ENCODE measurements at regions not wholly inside any gene's neighbourhood (a gene's known extent, or its start where the extent isn't known, plus 50 kb on each side); places are given as distances from the start of the nearest gene placed in this dataset.

DNA sequence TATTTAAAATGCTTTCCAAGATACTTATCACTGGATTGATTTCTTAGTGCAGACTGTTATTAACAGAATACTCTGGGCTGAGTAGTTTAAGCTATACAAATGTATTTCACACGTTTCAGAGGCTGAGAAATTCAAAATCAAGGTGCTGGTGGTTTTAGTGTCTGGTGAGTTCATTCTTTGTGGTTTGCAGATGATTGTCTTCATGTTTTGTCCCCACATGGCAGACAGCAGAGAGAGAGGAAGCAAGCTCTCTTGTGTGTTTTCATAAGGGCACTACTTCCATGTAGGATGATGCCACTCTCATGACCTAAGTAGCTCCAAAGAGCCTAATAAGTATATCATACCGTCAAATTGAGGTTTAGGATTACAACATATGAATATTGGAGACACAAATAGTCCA is 1348.9 kb upstream of the FLRT2 start:
- no peak for DNase-seq

DNA sequence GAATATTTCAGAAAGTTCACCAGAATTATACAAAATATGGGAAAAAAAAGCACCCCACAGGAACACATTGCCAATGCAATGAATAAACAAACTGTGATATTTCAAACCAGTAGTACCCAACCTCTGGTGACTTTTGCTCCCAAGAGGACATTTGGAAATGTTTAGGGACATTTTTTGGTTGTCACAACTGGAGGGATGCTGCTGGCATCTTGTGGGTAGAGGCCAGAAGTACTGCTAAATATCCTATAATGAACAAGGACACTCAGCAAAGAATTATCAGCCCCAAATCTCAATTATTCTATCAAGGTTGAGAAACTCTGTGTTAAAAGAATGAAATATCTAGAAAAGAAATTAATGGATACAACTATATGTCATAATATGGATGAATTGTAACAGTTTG is 1334.4 kb upstream of the FLRT2 start:
- DNase-seq, result no peak

DNA sequence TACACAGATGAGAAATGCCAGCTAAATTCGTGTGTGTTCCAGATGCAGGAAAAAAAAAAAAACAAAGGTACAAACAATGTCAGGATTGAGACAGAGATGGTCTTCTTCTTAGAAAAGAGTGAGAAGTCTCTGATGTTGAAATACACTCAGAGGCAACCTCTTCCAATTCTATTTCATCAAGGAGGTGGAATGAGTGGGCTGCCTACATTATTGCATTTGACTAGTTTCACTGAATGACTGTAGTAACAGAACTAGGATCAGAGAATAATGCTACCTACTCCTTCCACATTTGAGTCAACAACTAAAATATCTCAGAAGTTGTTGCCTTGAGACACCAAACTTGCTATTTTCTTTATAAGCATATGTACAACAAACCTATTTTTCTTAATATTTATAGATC is 1332.2 kb upstream of the FLRT2 start:
- DNase-seq, result no peak

DNA sequence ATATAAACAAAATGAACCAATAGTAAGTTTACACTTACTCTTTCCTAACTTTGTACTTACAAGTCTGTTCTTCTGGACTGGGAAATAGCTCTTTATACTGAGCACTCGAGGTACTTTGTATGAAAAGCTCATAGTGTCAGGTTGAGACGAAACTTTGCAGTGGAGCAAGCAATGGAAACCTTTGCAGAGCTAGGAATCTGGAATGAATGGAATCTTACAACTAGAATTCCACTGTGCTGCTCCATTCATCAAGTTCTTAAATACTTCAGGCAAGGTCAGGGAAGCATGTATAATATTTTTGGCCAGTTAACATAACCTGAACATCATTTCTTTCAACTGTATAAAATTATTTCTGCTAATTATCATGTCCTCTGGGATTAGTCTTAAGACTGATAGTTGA is 1327.5 kb upstream of the FLRT2 start:
- no peak for DNase-seq

DNA sequence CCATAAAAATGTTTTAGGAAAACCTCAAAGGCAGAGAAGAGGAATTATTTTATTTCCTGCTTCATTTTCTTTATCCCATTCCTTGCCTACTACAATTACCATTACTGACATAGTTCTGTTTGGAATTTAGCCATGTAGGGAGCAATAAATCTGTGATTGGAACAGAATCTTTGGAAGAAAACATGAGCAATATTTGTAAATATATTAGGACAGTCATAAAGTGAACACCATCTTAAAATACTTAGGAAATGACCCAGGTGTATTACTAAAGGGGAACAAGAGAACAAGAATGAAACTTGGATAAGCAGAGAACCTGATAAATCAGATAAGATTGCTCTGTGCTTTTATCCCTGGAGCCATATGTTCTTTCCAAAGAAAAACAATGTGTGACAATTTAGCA is 1326.0 kb upstream of the FLRT2 start:
- no peak for DNase-seq

DNA sequence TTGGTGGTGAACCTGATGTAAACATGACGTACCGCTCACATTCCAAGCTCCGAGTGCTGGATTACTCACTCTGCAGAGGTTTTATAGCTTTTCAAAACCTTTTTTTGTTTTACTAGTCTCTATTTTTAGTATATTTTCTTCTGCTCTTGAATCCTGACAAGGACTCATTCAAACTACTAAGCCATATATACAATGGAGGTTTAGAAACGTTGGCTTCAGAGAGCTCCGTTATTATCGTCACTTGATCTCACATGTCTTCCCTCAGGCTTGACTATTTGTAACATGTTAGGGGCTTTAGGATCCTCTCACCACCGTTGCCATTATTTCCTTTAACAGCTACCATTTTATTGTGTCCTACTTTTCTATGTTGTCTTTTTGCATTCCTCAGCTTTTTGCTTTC is 1321.5 kb upstream of the FLRT2 start:
- DNase-seq, result no peak

DNA sequence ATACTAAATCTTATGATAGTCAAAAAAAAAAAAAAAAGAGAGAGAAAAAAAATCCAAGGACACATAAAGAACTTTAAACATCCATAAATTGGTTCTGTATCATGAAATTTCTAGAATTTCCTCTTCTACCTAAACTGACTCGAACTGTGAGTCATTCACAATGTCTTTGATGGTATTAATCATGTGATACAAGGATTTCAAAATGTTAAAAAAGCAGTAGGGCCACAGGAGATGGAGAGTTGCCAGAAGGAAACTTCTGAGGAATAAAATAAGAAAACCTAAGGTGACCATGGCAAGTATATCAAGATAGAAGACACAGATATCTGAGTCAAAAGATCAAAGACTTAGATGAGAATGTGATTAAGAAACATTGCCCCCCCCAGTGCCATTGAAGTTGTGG is 1320.9 kb upstream of the FLRT2 start:
- DNase-seq, result no peak

DNA sequence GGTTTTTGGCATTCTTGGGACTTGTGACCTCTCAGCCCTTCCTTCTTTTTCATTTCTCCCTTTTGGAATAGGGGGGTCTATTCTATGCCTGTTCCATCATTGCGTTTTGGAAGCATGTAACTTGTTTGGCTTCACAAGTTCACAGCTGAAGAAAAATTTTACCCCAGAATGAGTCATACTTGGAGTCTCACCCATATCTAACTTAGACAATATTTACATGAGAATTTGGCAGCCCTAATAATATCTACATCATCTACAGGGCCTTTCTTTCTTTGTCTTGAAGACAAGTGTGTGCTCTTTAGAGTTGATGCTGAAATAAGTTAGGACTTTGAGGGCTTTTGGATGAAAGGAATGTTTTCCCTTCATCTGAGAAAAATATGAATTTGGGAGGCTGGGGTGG is 1312.9 kb upstream of the FLRT2 start:
- no peak for DNase-seq

DNA sequence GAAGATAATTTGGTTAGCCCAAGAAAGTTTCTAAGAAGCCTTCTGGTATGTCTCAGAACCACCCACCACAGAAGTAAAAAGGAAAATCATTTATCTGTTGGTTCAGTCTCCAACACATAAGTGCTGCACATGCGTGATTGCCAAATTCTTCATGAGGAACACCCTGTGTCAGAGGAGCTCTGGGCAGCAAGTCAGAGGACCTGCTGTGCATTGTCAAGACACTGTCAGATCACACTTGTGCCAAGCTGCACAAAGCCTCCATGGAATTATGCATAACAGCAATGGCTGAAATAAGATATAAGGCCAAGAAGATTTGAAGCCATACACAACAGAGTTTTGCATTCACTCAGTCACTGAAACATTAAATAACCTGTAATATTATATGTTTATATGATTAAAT is 1304.7 kb upstream of the FLRT2 start:
- no peak for DNase-seq

DNA sequence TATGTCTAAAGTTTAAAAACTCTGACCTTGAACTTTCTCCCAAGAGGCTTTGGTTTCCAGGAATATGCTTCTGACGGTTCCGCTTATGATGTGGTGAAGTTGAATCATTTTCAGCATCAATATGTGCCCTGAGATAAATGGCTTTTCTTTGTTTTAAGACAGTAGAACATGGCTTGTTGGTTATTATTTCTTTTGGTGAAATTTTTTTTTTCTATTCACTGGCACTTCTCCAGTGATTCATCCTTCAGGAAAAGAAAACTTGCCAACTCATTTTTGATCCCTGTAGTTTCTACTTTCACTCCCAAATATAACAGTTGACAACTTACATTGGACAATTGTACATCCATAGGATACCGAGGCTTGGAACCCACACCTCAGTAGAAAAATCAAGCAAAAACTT is 1301.2 kb upstream of the FLRT2 start:
- no peak for DNase-seq

DNA sequence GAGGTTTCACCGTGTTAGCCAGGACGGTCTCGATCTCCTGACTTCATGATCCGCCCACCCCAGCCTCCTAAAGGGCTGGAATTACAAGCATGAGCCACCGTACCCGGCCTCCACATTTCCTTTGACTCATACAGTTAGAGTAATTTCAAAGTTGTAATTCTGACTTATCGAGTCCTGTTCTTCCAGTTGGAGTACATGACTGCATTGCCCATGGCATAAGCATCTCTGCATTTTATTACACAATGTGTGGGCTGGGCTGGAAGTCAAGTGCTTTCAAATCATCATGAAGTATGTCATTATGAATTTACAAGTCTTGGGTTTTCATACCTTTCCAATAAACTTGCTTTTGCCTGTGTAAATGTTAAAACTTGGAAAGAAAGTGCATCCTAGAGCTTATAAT is 1295.7 kb upstream of the FLRT2 start:
- DNase-seq, result no peak

DNA sequence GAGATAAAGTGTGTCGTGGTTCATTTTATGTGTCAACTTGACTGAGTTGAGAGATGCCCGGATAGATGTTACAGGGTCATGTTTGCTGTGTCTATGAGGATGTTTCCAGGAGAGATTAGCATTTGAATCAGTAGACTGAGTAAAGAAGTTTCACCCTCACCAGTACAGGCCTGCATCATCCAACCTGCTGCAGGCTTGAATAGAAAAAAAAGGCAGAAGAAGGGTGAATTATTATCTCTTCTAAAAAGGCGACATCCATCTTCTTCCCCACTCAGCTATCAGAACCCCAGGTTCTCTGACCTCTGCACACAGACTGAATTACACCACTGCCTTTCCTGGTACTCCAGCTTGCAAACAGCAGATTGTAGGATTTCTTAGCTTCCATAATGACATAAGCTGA is 1293.7 kb upstream of the FLRT2 start:
- no peak for DNase-seq

DNA sequence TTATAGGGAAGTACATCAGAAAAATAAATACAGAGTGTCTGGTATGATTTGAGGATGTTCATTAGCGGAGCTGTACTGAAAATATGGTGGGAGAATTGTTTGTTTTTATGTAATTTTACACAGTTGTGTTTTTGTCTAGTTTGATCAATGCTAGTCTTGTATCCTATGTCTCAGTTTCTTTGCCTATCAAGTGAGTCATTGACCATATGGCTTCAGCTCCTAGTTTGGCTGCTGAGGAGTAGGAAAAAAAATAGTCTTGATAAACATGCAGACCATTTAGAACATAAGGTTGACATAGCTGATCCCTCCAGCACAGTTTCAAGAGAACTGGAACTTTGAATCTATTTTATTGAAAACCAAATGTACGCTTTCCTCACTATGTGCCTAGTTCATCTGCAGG is 1292.1 kb upstream of the FLRT2 start:
- no peak for DNase-seq

DNA sequence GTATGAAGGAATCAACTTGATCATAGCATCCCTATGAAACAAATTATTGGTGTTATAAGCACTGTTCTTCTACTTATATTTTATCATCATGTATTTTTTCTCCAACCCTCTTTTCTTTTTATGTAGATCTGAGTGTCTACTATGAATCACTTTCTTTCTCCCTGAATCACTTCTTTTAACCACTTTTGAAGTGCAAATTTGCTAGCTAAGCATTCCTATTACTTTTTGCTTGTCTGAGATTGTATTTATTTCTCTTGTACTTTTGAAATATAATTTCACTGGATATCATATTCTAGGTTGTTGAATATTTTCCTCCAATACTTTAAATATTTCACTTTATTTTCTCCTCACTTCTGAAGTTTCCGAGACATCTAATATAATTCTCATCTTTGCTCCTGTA is 1282.3 kb upstream of the FLRT2 start:
- DNase-seq, result no peak

DNA sequence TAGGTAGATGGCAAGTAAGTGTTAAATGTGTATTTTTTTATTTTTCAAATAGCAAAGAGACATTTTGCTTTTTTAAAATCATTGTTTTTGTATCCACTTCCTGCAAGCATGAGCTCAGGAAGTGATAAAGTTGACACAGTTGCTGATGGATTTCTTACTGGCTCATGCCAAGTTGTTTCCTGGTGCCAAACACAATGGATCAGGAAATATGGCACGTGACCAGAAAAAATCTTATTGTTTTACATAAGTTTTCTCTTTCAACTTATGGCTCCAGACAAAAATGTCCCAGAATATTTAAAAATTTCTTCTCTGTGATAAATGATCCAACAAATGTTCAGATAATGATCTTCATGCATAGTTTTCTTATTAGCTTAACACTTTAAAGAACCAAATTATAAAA is 1279.1 kb upstream of the FLRT2 start:
- no peak for DNase-seq

DNA sequence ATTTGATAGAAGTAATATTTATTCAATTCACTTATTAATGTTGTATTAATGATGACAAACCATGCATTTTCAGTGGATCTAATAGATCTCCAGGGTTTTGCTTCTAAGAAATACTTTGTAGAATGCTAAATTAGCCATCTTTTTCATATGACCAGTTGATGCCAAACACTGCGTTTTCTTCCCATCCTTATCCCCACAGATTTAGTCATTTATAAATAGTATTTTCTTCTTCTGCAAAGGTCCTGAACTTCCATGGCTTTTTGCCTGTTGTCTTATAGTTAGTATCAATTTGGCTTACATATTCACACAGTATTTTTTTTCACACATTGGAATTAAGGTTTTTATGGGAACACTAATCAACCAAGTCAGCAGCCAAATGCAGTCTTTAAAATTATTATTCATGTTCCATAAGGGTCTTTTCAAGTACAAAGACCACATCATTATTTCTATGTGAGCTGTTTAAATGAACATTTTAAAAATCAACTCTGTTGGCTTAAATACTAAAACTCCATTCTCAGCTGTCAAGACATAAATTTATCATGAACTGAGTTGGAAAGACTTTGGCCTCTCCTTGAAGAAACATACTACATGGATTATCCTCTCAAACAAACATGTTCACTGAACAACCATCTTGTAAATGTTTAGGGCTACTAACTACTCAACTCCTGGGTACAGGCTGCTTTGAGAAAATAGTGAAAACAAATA is 1278.4 kb upstream of the FLRT2 start:
- no peak for DNase-seq

DNA sequence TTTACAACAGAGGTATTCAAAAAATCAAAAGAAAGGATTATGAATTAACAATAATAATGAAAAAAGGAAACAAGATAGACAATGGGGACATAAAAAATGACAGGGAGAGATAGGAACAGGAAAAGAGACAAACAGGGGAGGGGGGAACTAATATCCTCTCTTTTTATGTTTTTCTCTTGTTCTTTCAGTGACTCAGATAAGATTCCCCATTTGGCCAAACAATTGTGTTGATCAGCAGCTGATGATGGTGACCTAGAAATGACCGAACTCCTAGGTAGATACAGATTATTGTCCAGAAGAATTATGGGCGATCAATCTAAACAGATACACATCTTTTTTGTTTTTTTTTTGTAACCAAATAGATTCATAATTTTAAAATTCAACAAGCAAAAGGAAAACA is 1277.2 kb upstream of the FLRT2 start:
- no peak for DNase-seq

DNA sequence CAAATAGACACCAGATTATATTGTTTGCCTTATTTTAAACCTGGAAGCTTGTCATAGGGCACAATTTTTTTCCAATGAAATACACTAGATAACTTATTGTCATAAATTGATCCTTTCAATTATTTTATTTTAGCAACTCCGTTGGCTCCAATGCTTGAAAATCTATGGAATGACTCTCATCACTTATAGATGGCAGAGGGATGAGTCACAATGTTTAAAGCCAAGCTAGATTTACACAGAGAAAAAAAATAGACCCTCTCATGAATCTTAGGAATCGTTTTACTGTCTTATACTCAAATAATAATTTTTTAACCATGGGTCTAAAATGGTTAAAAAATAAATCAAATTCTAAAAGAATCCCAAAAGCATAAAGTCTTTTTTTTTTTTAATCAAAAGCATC is 1276.6 kb upstream of the FLRT2 start:
- no peak for DNase-seq

DNA sequence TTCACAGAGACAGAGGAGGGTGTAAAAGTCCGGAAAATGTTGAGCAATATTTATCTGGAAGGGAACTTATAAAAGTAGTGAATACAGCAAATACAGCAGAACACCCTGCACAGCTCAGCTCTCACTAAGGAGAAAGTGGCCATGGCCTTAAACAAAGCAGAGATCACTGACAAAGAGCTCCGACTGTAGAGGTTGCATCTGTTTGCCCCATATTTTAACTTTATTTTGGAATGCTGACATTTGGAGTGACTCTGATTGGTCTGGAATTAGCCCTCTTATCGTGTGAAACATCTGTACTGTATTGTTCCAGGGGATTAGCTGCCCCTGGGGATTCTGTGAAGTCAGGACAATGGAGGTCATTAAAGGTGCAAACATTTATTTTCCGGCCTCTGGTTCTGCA is 1275.7 kb upstream of the FLRT2 start:
- DNase-seq, result no peak

DNA sequence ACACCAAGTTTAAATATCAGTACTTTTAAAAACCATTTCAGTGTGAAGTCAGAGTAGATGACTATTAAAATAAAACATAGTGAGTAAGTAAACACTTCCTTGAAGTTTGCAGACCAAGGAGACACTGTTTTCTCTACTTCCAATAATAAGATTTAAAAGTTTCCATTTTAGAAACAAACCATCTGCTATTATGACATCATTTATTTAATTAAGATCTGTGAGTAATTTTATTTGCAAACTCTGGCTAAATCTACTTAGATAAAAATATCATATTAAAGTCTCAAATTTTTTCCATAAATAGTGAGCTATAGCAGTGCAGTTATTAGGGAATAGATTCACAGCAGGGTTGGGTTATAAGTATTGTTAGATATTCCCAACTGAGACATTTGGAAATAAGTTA is 1267.0 kb upstream of the FLRT2 start:
- no peak for DNase-seq

DNA sequence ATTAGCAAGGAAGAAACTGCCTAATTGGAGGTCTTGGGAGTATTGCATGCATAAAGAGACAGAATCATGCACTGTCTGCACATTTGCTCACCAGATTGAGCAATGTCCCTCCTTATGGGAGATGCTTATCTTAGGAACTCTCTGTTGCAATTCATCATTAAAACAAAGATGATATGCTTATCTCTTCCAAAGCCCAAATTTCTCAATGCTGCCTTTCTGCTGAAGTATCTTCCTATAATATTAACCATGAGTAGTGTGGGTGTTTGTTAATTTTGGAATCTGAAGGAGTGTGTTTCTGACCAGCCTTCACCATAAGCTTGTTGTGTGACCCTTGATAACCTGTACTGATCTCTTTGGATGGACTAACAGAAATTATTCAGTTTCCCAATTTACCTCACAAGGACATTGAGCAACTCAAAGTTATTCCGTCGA is 1257.6 kb upstream of the FLRT2 start:
- DNase-seq, result no peak

DNA sequence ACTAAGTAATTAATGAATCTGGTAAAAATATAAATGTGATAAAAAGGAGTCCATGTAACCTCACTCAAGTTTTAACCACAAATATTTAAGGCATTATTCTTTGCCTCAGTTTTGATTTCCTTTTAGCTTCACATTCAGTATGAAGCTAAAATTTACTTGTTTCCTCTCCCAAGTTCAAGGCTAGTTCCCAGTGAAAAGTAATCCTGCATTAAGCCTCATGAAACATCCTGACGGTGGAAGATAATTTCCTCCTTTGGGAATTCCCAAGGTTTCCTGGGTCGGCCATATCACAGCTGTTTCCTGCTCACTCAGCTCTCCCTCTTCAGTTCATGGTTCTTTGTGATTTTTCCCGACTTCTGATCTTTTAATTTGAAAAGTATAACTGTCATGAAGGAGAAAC is 1256.8 kb upstream of the FLRT2 start:
- no peak for DNase-seq

DNA sequence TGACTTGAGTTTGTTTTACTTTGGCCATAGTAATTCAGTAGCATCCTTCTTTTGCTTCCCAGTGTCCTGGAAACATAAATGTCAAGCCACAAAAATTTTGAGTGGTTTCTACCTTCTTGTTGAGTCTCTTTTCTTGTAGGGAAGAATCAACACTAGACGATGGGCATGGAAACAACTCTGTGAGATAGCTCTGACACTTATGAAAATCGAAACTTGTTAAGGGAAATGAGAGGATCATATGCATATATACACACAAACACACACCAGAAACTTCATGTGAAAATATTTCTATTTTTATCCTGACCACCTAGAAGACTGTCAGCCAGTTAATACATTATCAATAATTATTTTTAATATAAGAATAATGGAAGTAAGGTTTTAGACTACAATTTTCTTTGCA is 1247.3 kb upstream of the FLRT2 start:
- no peak for DNase-seq

DNA sequence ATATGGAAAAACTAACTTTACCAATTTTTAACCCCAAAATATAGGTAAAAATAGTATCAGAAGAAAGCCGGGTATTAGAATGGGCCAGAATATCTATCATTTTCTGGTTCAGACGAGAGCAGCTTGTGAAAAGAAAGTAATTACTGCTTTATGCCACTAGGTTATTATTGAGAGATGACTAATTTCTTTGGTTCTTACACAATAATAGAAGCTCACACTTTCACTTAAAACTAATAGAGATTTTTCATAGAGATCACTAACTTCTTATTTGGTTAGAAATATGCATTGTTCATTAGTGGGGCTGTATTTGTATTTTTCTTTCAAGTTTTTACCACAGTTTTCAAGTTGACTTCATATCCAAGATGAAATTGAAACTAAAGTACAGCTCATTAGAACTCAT is 1241.2 kb upstream of the FLRT2 start:
- no peak for DNase-seq

DNA sequence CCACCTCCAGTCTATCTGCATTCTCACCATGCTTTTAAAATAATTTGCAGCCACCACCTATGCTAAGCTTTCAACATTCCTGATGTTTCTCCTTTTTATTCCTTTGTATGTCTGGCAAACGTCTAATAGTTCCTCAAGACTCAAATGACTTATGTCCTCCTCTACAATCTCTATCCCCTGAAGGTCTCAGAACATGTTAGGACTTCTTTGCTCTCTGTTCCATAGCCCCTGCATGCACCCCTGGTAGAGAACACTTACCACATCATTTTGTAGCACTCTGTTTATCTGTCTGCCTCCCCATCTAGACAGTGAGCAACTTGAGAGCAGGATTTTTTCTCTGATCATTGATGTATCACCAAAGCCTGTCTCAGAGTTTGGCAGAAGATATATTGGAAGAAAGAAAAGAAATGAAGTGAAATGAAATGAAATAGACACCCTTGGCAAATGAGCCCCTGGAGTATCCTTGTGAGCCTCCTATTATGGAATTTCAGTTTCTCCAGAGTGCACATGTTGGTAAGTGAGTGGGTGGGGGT is 1231.2 kb upstream of the FLRT2 start:
- no peak for DNase-seq

DNA sequence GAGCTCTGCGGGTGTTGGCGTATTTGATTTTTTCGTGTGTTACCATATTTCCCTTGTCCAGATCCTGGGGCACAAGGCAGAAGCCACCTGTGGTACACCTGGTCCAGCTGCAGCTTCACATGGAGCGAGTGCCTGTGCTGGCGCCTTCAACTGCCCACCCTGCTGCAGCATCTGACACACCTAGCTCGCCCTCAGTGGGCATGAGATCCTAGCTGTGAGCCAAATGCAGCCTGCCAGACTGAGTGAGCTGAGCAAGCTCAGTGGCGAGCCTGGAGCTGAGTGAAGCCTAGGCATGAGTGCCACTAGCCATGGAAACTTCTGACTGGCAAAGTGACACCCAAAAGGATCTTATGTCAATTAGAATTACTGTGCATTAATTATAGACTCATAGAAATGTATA is 1226.8 kb upstream of the FLRT2 start:
- no peak for DNase-seq

Data from CD4-positive, alpha-beta T cell treated with Interleukin-1 beta for 1 hour (primary cell).